ENCODE measurements at regions not wholly inside any gene's neighbourhood (a gene's known extent, or its start where the extent isn't known, plus 50 kb on each side); places are given as distances from the start of the nearest gene placed in this dataset.

GRCh38 chr2:76461431-76461830, 750.7 kb upstream of the GCFC2 start:
- no peak for FAIRE-seq
- no peak for TF ChIP-seq POLR2A (IDR thresholded peaks at IDR 0.05; ENCODE audit: low read depth, low read length)
- DNase-seq (ENCODE audit: insufficient read length, low spot score) = no peak

GRCh38 chr2:76455910-76456309, 745.2 kb upstream of the GCFC2 start:
- no peak for FAIRE-seq
- no peak for TF ChIP-seq POLR2A (IDR thresholded peaks at IDR 0.05; ENCODE audit: low read depth, low read length)
- DNase-seq (ENCODE audit: insufficient read length, low spot score) = no peak

- DNase-seq (ENCODE audit: insufficient read length, low spot score) = no peak
- FAIRE-seq = no peak
- TF ChIP-seq POLR2A (IDR thresholded peaks at IDR 0.05; ENCODE audit: low read depth, low read length) = no peak
Measured at GRCh38 chr2:76450024-76450475, 739.3 kb upstream of the GCFC2 start.

GRCh38 chr2:76448956-76449355, 738.2 kb upstream of the GCFC2 start:
- DNase-seq (ENCODE audit: insufficient read length, low spot score) = no peak
- no peak for TF ChIP-seq POLR2A (IDR thresholded peaks at IDR 0.05; ENCODE audit: low read depth, low read length)
- no peak for FAIRE-seq

GRCh38 chr2:76447294-76447693, 736.6 kb upstream of the GCFC2 start:
- FAIRE-seq (no peak), DNase-seq (ENCODE audit: insufficient read length, low spot score) (no peak)
- no peak for TF ChIP-seq POLR2A (IDR thresholded peaks at IDR 0.05; ENCODE audit: low read depth, low read length)

- FAIRE-seq = no peak
- no peak for DNase-seq (ENCODE audit: insufficient read length, low spot score)
- TF ChIP-seq POLR2A (IDR thresholded peaks at IDR 0.05; ENCODE audit: low read depth, low read length) = no peak
Measured at GRCh38 chr2:76446872-76447271, 736.2 kb upstream of the GCFC2 start.

GRCh38 chr2:76445880-76446279, 735.2 kb upstream of the GCFC2 start:
- no peak for DNase-seq (ENCODE audit: insufficient read length, low spot score)
- no peak for TF ChIP-seq POLR2A (IDR thresholded peaks at IDR 0.05; ENCODE audit: low read depth, low read length)
- no peak for FAIRE-seq

- no peak for FAIRE-seq
Measured at GRCh38 chr2:76444732-76445131, 734.0 kb upstream of the GCFC2 start.

GRCh38 chr2:76437564-76437963, 726.8 kb upstream of the GCFC2 start:
- FAIRE-seq (no peak), DNase-seq (ENCODE audit: insufficient read length, low spot score) (no peak)
- TF ChIP-seq POLR2A (IDR thresholded peaks at IDR 0.05; ENCODE audit: low read depth, low read length) = no peak

More at GRCh38 chr2:76444732-76445131, 734.0 kb upstream of the GCFC2 start:
- DNase-seq (ENCODE audit: insufficient read length, low spot score) = no peak
- TF ChIP-seq POLR2A (IDR thresholded peaks at IDR 0.05; ENCODE audit: low read depth, low read length) = no peak

- DNase-seq (ENCODE audit: insufficient read length, low spot score) = no peak
- no peak for FAIRE-seq
- TF ChIP-seq POLR2A (IDR thresholded peaks at IDR 0.05; ENCODE audit: low read depth, low read length) = no peak
Measured at GRCh38 chr2:76429374-76429773, 718.7 kb upstream of the GCFC2 start.

GRCh38 chr2:76427452-76427851, 716.7 kb upstream of the GCFC2 start:
- FAIRE-seq = no peak
- TF ChIP-seq POLR2A (IDR thresholded peaks at IDR 0.05; ENCODE audit: low read depth, low read length) = no peak
- no peak for DNase-seq (ENCODE audit: insufficient read length, low spot score)

GRCh38 chr2:76415821-76416220, 705.1 kb upstream of the GCFC2 start:
- no peak for TF ChIP-seq POLR2A (IDR thresholded peaks at IDR 0.05; ENCODE audit: low read depth, low read length)
- FAIRE-seq (no peak), DNase-seq (ENCODE audit: insufficient read length, low spot score) (no peak)

GRCh38 chr2:76413436-76413835, 702.7 kb upstream of the GCFC2 start:
- no peak for DNase-seq (ENCODE audit: insufficient read length, low spot score)
- no peak for FAIRE-seq
- no peak for TF ChIP-seq POLR2A (IDR thresholded peaks at IDR 0.05; ENCODE audit: low read depth, low read length)

GRCh38 chr2:76406134-76406855, 695.6 kb upstream of the GCFC2 start:
- FAIRE-seq (no peak), DNase-seq (ENCODE audit: insufficient read length, low spot score) (no peak)
- TF ChIP-seq POLR2A (IDR thresholded peaks at IDR 0.05; ENCODE audit: low read depth, low read length) = no peak

- no peak for TF ChIP-seq POLR2A (IDR thresholded peaks at IDR 0.05; ENCODE audit: low read depth, low read length)
- FAIRE-seq = no peak
- DNase-seq (ENCODE audit: insufficient read length, low spot score) = no peak
Measured at GRCh38 chr2:76393356-76393755, 682.6 kb upstream of the GCFC2 start.

Measured in H54 (cell line).